NCI-H460 (cell line): ENCODE measurements at regions not wholly inside any gene's neighbourhood (a gene's known extent, or its start where the extent isn't known, plus 50 kb on each side); places are given as distances from the start of the nearest gene placed in this dataset.

Experiments
- DNase-seq: peaks from one replicate; pipeline ENCODE4 v3.0.0-alpha.2; 2016; ENCODE audit warnings: low read depth; ENCODE audit errors: extremely low read depth

DNA sequence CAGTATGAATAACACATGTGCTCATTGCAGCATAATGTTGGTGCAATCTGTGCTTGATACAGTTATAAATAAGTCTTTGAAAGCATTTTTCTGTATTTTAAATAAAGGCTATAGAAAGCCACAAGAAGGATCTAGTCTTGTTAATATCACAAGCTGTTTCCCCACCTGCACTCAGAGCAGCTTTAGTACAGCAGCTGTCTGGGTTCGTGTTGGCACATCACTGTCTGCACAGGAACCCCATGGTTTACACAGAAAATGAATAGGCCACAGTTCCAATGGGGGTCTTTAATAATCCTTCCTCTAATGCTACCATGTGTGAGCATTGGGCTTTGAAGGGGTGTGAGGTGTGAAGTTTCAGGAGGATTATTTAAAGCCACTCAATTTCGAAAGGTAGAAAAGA, 2269.7 kb downstream of the MAT2B start:
- DNase-seq, result no peak

GRCh38 chr5:165779505-165779904, 2274.1 kb downstream of the MAT2B start:
- DNase-seq, result no peak

DNA sequence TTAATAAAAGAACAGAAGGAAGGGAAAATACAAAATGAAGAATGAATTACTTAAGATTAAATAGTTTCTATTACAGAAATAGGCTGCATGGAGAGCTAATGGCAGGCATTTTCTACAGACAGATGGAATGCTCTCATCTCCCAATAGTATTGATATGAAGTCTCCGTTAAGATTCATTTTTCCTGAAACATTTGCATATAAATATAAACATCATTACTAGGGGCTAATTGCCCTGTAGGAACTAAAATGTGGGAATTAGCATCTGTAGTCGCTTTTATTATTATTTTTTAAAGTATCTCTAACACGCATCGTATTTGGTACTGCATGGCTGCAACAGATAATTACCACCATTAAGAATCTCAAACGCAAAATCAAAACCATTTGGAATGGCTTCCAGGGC, 2275.5 kb downstream of the MAT2B start:
- no peak for DNase-seq

GRCh38 chr5:165781738-165782137, 2276.3 kb downstream of the MAT2B start:
- DNase-seq, result no peak

GRCh38 chr5:165783024-165783423, 2277.6 kb downstream of the MAT2B start:
- DNase-seq, result no peak

DNA sequence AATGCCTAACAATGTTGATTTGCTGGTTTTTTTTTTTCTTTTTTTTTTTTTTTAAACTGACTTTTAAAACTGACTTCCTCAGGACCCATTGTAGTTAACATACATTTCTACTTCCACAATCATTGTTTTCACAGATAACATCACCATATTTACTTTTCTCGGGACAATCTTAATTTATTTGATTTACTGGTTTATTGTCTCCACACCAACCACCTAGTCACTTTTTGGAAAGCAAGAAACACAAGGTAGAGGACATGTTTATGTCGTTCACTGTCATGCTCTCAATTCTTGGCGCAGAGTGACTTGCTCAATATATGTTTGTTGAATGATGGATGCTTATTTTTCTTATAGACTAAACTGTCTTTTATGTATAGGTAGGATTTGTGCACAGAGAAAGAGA, 2280.7 kb downstream of the MAT2B start:
- no peak for DNase-seq

GRCh38 chr5:165795073-165795472, 2289.7 kb downstream of the MAT2B start:
- DNase-seq, result no peak

DNA sequence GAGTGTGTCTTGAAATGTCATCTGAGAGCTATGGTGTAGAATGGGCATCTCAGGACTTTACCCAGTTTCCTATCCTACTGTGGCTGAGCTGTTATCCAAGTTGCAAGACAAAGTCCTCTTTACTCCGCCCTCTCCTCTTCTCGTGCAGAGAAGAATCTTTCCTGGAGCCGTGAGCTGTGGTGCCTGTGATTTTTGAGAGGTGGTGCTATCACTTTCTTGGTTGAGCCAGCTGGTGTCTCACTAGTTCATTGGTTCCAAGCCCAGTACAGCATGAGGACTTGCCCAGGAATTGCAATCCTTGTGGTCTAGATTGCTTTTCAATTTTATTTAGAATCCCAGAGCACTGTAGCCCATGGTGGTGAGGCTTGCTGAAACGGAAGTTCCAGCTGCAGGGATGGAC, 2300.3 kb downstream of the MAT2B start:
- no peak for DNase-seq

GRCh38 chr5:165808335-165808734, 2302.9 kb downstream of the MAT2B start:
- DNase-seq, result no peak

DNA sequence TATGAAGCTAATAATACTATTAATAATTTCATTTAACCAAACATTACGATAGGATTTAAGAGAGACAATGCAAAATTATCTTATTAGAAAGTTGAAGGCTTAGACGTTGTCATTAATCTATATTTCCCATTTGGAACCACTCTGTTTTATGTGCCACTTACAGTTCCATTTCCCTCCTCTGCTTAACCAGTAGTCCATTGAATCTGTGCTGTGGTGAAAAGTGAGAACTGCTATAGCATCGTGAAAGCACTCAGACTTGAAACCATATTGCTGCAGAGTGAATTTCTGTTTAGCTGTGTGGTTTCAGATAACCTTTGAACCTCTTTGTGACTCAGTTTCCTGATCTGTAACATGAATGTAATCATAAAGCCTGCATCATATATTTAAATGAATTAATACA, 2304.5 kb downstream of the MAT2B start:
- DNase-seq, result no peak

DNA sequence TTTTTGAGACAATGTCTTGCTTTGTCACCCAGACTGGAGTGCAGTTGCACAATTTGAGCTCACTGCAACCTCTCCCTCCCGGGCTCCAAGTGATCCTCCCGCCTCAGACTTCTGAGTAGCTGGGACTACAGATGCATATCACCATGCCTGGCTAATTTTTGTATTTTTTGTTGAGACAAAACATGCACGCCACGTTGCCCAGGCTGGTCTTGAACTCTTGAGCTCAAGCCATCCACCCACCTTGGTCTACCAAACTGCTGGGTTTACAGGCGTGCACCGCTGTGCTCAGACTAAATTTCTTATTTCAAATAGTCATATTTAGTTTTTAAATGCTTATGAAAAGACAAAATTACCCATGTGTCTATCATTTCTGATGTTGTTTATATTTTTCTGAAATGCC, 2324.1 kb downstream of the MAT2B start:
- no peak for DNase-seq

GRCh38 chr5:165834891-165835290, 2329.5 kb downstream of the MAT2B start:
- no peak for DNase-seq

DNA sequence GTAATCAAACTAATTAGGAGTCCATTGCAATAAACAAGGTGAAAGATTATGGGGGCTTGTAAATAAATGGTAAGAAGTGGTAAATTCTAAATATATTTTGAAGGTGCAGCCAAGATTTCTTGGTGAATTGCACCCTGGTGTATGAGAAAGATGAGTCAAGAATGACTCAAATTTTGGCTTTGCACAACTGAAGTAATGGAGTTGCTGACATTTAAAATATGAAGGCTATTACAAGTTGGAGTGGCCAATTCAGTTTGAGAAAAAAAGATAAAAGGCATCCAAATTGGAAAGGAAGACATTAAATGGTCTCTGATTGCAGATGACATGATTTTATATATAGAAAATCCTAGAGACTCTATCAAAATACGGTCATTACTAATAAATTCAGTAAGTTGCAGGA, 2330.6 kb downstream of the MAT2B start:
- no peak for DNase-seq

DNA sequence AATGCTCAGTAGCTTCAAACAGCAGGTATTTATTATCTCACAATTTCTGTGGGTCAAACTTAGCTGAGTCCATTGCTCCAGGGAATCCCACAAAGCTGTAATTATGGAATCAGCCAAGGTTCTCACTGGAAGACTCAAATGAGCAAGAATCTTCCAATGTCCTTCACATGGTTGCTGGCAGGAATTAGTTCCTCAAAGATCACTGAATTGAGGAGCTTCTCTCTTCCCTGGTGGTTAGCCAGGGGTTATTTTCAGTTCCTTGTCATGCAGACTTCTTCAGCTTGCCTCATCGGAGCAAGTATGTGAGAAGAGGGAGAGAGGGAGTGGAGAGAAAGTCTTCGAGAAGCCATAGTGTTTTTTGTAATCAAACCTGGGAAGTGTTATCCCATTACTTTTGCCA, 2331.9 kb downstream of the MAT2B start:
- DNase-seq, result no peak

- DNase-seq, result no peak
These were observed 2339.2 kb downstream of the MAT2B start for GRCh38 chr5:165844571-165844970.

GRCh38 chr5:165858118-165858517, 2352.7 kb downstream of the MAT2B start:
- DNase-seq, result no peak

- DNase-seq, result no peak
These were observed 2353.8 kb downstream of the MAT2B start for GRCh38 chr5:165859251-165859650.

- no peak for DNase-seq
These were observed 2357.8 kb downstream of the MAT2B start for GRCh38 chr5:165863239-165863638.

GRCh38 chr5:165871291-165871690, 2365.9 kb downstream of the MAT2B start:
- no peak for DNase-seq

GRCh38 chr5:165874851-165875250, 2369.4 kb downstream of the MAT2B start:
- DNase-seq, result no peak

- DNase-seq, result no peak
These were observed 2371.1 kb downstream of the MAT2B start for GRCh38 chr5:165876538-165876937.

GRCh38 chr5:165877475-165877874, 2372.1 kb downstream of the MAT2B start:
- DNase-seq, result no peak

DNA sequence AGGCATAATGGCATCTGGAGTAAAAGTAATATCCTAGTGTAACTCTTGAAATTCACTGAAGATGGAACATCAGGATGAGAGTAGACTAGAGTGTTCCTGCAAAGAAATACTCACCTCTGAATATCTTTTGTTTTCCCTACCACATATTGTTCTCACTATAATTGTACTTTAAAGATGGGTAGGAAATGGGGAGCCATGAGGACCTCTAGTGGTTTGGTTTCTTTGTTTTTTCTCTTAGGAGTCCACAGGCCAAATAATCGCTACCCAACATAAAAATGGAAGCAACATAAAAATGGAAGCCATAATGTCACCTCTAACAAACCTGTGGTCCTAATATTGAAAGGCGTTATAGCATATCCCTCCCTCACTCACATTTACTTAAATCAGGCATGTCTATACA, 2375.8 kb downstream of the MAT2B start:
- DNase-seq, result no peak

DNA sequence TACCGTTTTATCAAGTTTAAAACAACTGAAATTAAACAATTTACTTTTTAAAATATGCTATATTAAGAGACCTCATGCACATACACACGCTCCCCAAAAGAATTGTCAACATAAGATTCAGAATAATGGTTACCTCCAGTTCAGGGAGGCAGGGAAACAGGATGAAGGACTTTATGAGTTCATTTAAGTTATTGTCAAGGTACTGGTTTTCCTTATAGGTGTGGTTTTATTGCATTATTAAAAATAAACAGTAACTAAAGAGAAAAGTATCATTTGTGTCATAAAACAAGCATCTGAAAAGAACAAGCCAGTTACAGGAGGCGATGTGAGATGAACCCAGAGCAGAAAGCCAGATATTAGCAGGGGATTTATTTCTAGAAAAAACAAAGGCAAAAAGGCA, 2376.7 kb downstream of the MAT2B start:
- DNase-seq, result no peak
